Peyer's patch (tissue), 4 donors: ENCODE measurements at regions not wholly inside any gene's neighbourhood (a gene's known extent, or its start where the extent isn't known, plus 50 kb on each side); places are given as distances from the start of the nearest gene placed in this dataset.

Source experiments
- DNase-seq, 3 donors: peaks; one replicate each; pipeline ENCODE4 v3.0.0-alpha.2; 2017 to 2019
- H3K27ac ChIP-seq, 4 donors: fragments of 200-600 bp; sonication (generic); one replicate each; pipeline ENCODE4 v1.5.1; 2016 to 2019
- H3K27me3 ChIP-seq, 2 donors: fragments of 200-600 bp; sonication (generic); one replicate each; pipeline ENCODE4 v1.5.1; 2019
- H3K36me3 ChIP-seq, 3 donors: fragments of 200-600 bp; sonication (generic); one replicate each; pipeline ENCODE4 v1.5.1; 2016 to 2019
- H3K4me1 ChIP-seq, 4 donors: fragments of 200-600 bp; sonication (generic); one replicate each; pipeline ENCODE4 v1.5.1; 2016 to 2019
- H3K4me3 ChIP-seq, 4 donors: fragments of 200-600 bp; sonication (generic); 1 replicate in 3 of 4; 2 replicates in 1 of 4; pipeline ENCODE4 v1.5.1; 2016 to 2019; ENCODE audit warnings: mild to moderate bottlenecking in 1 of 4
- H3K9me3 ChIP-seq, 4 donors: fragments of 200-600 bp; sonication (generic); one replicate each; pipeline ENCODE4 v1.5.1; 2016 to 2019; ENCODE audit warnings: mild to moderate bottlenecking in 1 of 4
- CTCF ChIP-seq, 6 experiments: fragments of 450-650 bp in 4 of 6; fragments of 200-600 bp in 2 of 6; sonication (generic) in 1 of 6; IDR thresholded peaks; one replicate each; pipeline ENCODE4 v1.5.1; 2017 to 2019; ENCODE audit warnings: antibody characterized with exemption in 6 of 6, mild to moderate bottlenecking in 3 of 6, moderate library complexity in 1 of 6
- POLR2A ChIP-seq, 2 donors: fragments of 450-650 bp; IDR thresholded peaks; one replicate each; pipeline ENCODE4 v1.5.1; 2017; ENCODE audit warnings: antibody characterized with exemption in 2 of 2, mild to moderate bottlenecking in 2 of 2, moderate library complexity in 2 of 2

GRCh38 chr1:65581119-65581518 lies 160.7 kb downstream of the LEPR start:
- Histone ChIP-seq H3K27me3 (no peaks in the 10 kb centered on the region), H3K36me3 (no peaks in the 10 kb centered on the region), H3K9me3 (no peaks in the 10 kb centered on the region), H3K4me3 (no peak overlapping the region), H3K4me1 (no peaks in the 10 kb centered on the region), H3K27ac (no peak overlapping the region)
- no peak for DNase-seq
- no peak for TF ChIP-seq CTCF (IDR thresholded peaks at IDR 0.05)
- no peak for TF ChIP-seq POLR2A (IDR thresholded peaks at IDR 0.05)

GRCh38 chr1:65584399-65584798 lies 163.9 kb downstream of the LEPR start:
- no peaks in the 10 kb centered on the region for H3K27me3 ChIP-seq
- H3K9me3 ChIP-seq = no peaks in the 10 kb centered on the region
- no peaks in the 10 kb centered on the region for H3K4me1 ChIP-seq
- DNase-seq = no peak
- no peak for TF ChIP-seq CTCF (IDR thresholded peaks at IDR 0.05)
- no peak for TF ChIP-seq POLR2A (IDR thresholded peaks at IDR 0.05)
- no peak overlapping the region for H3K4me3 ChIP-seq
- H3K27ac ChIP-seq = no peak overlapping the region
- no peaks in the 10 kb centered on the region for H3K36me3 ChIP-seq

GRCh38 chr1:65590279-65590678 lies 169.8 kb downstream of the LEPR start:
- Histone ChIP-seq H3K4me3 (no peak overlapping the region), H3K27ac (no peak overlapping the region), H3K9me3 (no peaks in the 10 kb centered on the region), H3K4me1 (no peaks in the 10 kb centered on the region), H3K36me3 (no peaks in the 10 kb centered on the region), H3K27me3 (no peaks in the 10 kb centered on the region)
- TF ChIP-seq CTCF (IDR thresholded peaks at IDR 0.05) (no peak), POLR2A (IDR thresholded peaks at IDR 0.05) (no peak)
- no peak for DNase-seq

- H3K4me3 ChIP-seq = no peak overlapping the region
- no peak overlapping the region for H3K27ac ChIP-seq
- H3K9me3 ChIP-seq = no peaks in the 10 kb centered on the region
- no peaks in the 10 kb centered on the region for H3K36me3 ChIP-seq
- H3K27me3 ChIP-seq = no peaks in the 10 kb centered on the region
- no peak for TF ChIP-seq POLR2A (IDR thresholded peaks at IDR 0.05)
- no peak for TF ChIP-seq CTCF (IDR thresholded peaks at IDR 0.05)
- no peak for DNase-seq
- H3K4me1 ChIP-seq = no peaks in the 10 kb centered on the region
These were observed 173.0 kb downstream of the LEPR start for GRCh38 chr1:65593516-65593915.

- H3K4me1 ChIP-seq = no peaks in the 10 kb centered on the region
- TF ChIP-seq CTCF (IDR thresholded peaks at IDR 0.05) = no peak
- TF ChIP-seq POLR2A (IDR thresholded peaks at IDR 0.05) = no peak
- no peaks in the 10 kb centered on the region for H3K27me3 ChIP-seq
- no peak overlapping the region for H3K27ac ChIP-seq
- no peak overlapping the region for H3K4me3 ChIP-seq
- no peaks in the 10 kb centered on the region for H3K36me3 ChIP-seq
- H3K9me3 ChIP-seq = no peaks in the 10 kb centered on the region
- no peak for DNase-seq
These were observed 175.3 kb downstream of the LEPR start for GRCh38 chr1:65595724-65596123.

- Histone ChIP-seq H3K4me1 (no peaks in the 10 kb centered on the region), H3K36me3 (no peaks in the 10 kb centered on the region), H3K9me3 (no peaks in the 10 kb centered on the region), H3K27ac (no peak overlapping the region), H3K27me3 (no peaks in the 10 kb centered on the region), H3K4me3 (no peak overlapping the region)
- no peak for TF ChIP-seq CTCF (IDR thresholded peaks at IDR 0.05)
- TF ChIP-seq POLR2A (IDR thresholded peaks at IDR 0.05) = no peak
- DNase-seq = no peak
These were observed 176.3 kb downstream of the LEPR start for GRCh38 chr1:65596768-65597167.
